ENCODE measurements at regions not wholly inside any gene's neighbourhood (a gene's known extent, or its start where the extent isn't known, plus 50 kb on each side); places are given as distances from the start of the nearest gene placed in this dataset.

GRCh38 chr7:26101361-26102151, 50.4 kb upstream of the NFE2L3 start:
- whole genome bisulfite sequencing, 2 donors: 49 to 53% methylated on average over 16 of the region's 16 CpGs
- TF ChIP-seq CTCF (IDR thresholded peaks at IDR 0.05): no peak
- DNase-seq (no peak), ATAC-seq (peak in 3 of 4 donors; percentile 53 to 64 (median 59)), FAIRE-seq (no peak)
- H3K36me3 ChIP-seq: no peaks in the 10 kb centered on the region
- peak overlapping the region in 1 of 4 donors; percentile 23 for H3K27ac ChIP-seq
- H3K4me3 ChIP-seq: no peak overlapping the region
- H3K4me1 ChIP-seq: no peaks in the 10 kb centered on the region
- intact Hi-C loops (cut with DNase I): no loop called here
- no peaks in the 10 kb centered on the region for H3K27me3 ChIP-seq
- no peaks in the 10 kb centered on the region for H3K9me3 ChIP-seq

- 67 to 75% methylated on average over 4 of the region's 4 CpGs for WGBS, 2 donors
- H3K4me3 ChIP-seq: no peak overlapping the region
- FAIRE-seq: no peak
Observed at GRCh38 chr7:26102176-26102575, 49.8 kb upstream of the NFE2L3 start.

More at GRCh38 chr7:26102176-26102575, 49.8 kb upstream of the NFE2L3 start:
- Histone ChIP-seq H3K4me1 (no peaks in the 10 kb centered on the region), H3K27ac (no peak overlapping the region), H3K27me3 (no peaks in the 10 kb centered on the region), H3K36me3 (no peaks in the 10 kb centered on the region), H3K9me3 (no peaks in the 10 kb centered on the region)
- ATAC-seq (no peak), DNase-seq (no peak)
- TF ChIP-seq CTCF (IDR thresholded peaks at IDR 0.05): no peak
- intact Hi-C loops (cut with DNase I): no loop called here

Small RNA genes in the stretch of these regions (microRNA-seq; reads per million reads assigned to microRNA genes)
- gene MIR148A: 12,536 to 44,347 reads per million in 2 donors
